ENCODE measurements at regions not wholly inside any gene's neighbourhood (a gene's known extent, or its start where the extent isn't known, plus 50 kb on each side); places are given as distances from the start of the nearest gene placed in this dataset.
A peak's percentile ranks its signal among the peaks of the same experiment; 100 is the strongest.

DNA sequence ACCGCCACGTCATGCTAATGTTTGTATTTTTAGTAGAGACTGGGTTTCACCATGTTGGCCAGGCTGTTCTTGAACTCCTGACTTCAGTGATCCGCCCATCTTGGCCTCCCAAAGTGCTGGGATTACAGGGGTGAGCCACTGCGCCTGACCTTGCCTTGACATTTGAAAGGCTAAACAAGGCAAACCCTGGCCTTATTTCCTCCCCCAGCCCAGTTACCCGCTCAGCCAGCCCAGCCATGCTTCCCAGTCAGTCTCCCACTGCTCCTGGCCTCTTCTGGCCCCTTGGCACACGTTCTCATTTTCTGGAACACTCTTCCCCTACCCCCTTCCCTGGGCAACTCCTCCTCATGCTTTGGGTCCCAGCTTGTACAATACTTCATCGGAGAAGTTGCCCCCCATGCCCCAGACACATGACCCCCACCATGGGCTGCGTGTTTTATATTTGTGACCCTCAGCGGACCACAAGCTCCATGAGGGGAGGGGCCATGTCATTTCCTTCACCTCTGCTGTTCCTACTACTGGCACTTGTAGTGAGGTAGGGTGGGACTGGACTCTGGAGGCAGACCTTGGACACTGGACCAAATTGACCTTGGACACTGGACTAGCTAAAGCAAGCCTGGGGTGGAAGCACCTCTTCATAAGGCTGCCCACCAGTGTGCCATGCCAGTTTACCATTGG is 94.4 kb upstream of the IER5L start:
- H3K4me3 ChIP-seq (replicated peaks; ENCODE audit: low read depth, low read length): no peak overlapping the region
- TF ChIP-seq, protein P1, sequence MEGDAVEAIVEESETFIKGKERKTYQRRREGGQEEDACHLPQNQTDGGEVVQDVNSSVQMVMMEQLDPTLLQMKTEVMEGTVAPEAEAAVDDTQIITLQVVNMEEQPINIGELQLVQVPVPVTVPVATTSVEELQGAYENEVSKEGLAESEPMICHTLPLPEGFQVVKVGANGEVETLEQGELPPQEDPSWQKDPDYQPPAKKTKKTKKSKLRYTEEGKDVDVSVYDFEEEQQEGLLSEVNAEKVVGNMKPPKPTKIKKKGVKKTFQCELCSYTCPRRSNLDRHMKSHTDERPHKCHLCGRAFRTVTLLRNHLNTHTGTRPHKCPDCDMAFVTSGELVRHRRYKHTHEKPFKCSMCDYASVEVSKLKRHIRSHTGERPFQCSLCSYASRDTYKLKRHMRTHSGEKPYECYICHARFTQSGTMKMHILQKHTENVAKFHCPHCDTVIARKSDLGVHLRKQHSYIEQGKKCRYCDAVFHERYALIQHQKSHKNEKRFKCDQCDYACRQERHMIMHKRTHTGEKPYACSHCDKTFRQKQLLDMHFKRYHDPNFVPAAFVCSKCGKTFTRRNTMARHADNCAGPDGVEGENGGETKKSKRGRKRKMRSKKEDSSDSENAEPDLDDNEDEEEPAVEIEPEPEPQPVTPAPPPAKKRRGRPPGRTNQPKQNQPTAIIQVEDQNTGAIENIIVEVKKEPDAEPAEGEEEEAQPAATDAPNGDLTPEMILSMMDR (IDR thresholded peaks at IDR 0.05; ENCODE audit: low read length, missing control alignments): no peak
- DNase-seq (ENCODE audit: low read depth): no peak

DNA sequence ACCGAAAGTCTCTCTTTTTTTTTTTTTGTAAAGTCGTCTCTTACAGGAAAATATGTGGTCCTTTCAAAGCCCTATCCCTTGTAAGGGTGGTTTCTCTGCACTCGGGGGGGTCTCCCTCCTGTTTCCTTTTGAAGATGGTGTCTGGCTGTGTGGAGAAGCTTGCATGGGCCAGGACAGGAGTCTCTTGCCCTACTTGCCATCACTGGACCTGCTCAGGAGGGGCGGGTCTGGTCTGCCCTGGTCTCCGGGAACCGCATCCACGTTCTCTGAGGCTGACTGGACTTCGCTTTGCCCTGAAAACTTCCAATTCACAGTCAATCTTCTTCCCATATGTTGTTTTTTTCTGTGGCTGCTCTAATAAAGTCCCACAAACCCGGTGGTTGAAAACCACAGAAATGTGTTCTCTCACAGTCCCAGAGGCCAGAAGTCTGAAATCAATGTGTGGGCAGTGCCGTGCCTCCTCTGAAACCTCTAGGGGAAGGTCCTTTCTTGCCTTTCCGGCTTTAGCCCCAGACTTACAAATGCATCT is 92.9 kb upstream of the IER5L start:
- no peak overlapping the region for H3K4me3 ChIP-seq (replicated peaks; ENCODE audit: low read depth, low read length)
- peak; percentile 78 for DNase-seq (ENCODE audit: low read depth)
- TF ChIP-seq, protein P1 (IDR thresholded peaks at IDR 0.05; ENCODE audit: low read length, missing control alignments): no peak

DNA sequence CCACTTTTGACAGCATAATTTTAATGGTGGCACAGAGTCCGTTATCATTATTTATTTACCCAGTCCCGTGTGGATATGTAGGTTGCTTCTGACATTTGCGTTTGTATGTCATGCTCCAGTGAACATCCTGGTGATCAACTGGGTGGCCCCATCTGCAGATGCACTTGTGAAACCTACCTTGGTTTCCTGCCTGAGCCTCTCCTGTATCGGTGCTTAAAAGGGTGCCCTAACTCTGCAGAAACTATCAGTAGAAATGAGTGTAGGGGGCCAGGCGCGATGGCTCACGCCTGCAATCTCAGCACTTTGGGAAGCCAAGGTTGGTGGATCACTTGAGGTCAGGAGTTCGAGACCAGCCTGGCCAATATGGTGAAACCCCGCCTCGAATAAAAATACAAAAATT is 92.1 kb upstream of the IER5L start:
- H3K4me3 ChIP-seq (replicated peaks; ENCODE audit: low read depth, low read length): no peak overlapping the region
- no peak for DNase-seq (ENCODE audit: low read depth)
- TF ChIP-seq, protein P1 (IDR thresholded peaks at IDR 0.05; ENCODE audit: low read length, missing control alignments): no peak

DNA sequence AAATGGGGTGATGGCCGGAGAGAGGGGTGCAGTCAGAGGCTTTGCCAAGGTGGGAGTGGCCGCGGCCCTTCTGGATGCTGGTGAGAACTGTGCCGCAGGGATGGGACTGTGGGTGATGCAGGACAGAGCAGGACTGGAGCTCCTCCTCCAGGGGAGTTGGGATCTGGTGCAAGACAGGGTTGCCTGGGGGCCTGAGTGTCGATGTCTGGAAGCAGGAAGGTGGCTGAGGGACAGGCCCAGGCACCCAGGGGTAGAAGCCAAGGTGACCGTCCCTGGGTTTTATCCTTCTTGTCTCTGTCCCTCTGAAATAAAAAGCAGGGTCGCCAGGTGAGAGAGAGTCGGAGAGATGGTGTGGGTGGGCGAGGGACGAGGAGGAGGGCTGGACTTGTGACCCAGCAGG is 89.1 kb upstream of the IER5L start:
- H3K4me3 ChIP-seq (replicated peaks; ENCODE audit: low read depth, low read length): no peak overlapping the region
- no peak for DNase-seq (ENCODE audit: low read depth)
- TF ChIP-seq, protein P1 (IDR thresholded peaks at IDR 0.05; ENCODE audit: low read length, missing control alignments): no peak

DNA sequence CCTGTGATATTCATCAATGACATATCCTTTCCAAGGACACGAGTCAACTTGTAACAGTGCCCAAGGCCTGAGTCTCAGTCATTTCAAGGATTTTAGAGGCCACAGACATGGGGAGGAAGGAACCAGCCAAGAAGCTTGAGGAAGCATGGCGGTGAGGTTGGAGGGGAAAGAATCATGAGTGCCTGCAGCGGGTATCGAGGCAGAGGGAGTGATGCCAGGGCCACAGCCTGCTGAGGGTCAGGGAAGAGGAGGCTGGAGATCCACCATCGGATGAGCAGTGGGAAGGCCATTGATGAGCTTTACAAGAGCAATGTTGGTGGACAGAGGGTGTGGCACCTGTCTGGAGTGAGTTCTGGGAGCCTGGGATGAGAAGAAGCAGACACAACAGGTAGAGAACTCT is 88.5 kb upstream of the IER5L start:
- TF ChIP-seq, protein P1 (IDR thresholded peaks at IDR 0.05; ENCODE audit: low read length, missing control alignments): no peak
- no peak for DNase-seq (ENCODE audit: low read depth)
- no peak overlapping the region for H3K4me3 ChIP-seq (replicated peaks; ENCODE audit: low read depth, low read length)

DNA sequence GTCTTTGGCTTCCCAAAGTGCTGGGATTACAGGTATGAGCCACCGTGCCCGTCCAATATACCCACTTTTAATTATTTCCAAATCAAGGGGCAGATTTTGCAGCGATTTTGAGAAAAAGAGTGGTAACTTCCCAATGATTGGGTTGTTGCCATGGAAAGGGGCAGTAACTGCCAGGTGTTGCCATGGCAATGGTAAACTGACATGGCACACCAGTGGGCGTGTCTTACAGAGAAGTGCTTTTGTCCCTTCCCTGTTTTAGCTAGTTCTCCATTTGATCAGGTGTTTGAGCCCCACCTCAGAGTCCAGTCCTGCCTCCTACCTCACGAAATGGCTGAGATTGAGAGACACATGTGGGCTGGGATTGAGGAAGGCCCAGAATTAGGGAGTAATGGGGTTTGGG is 86.3 kb upstream of the IER5L start:
- DNase-seq (ENCODE audit: low read depth): no peak
- H3K4me3 ChIP-seq (replicated peaks; ENCODE audit: low read depth, low read length): no peak overlapping the region
- TF ChIP-seq, protein P1 (IDR thresholded peaks at IDR 0.05; ENCODE audit: low read length, missing control alignments): no peak

DNA sequence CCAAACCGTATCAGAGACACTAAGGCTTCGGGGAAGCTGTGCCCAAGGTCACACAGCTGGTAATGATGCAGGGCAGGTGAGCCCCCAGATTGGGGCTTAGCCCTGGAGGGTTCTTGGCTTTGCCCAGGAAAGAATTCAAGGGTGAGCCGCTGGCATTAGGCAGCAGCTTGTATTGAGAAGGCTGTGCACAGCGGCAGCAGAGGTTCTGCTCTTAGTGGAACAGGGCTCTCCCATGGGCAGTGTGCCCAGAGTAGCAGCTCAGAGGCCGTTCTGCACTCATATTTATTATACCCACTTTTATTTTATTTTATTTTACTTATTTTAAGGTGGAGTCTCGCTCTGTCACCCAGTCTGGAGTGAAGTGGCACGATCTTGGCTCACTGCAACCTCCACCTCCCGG is 85.8 kb upstream of the IER5L start:
- DNase-seq (ENCODE audit: low read depth): no peak
- TF ChIP-seq, protein P1 (IDR thresholded peaks at IDR 0.05; ENCODE audit: low read length, missing control alignments): no peak
- no peak overlapping the region for H3K4me3 ChIP-seq (replicated peaks; ENCODE audit: low read depth, low read length)
